NCI-H2107 treated with DMSO at 0.1 percent for 48 hours (cell line): ENCODE measurements at regions not wholly inside any gene's neighbourhood (a gene's known extent, or its start where the extent isn't known, plus 50 kb on each side); places are given as distances from the start of the nearest gene placed in this dataset.
"Not testable (repeated sequence)": the region's sequence is repeated elsewhere in the genome, so short reads cannot be mapped to it uniquely, and the experiment has no call there.

Experiments
- DNase-seq: peaks from one replicate; lab custom pipeline; 2025; ENCODE audit not compliant: unreplicated experiment; lab: John Stamatoyannopoulos, UW

DNA sequence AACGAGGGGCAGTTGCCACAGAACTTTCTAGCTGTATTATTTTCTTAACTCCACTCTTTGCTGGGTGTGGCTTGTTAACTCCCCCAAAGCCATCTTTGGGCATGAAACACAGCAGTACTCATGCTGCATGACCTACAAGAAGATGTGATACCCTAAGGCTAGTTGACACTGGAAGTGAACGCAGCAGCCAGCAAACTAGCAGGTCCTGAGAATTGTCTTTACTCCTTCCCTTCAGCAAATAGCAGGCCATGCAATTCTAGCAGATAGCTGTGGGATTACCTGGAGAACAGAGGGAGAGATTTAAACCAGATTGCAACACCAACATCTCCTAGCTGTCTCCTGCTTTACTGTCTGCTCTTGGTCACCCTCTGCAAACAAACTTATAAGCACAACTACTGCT, 688.0 kb upstream of the ZWINT start:
- DNase-seq = no peak

DNA sequence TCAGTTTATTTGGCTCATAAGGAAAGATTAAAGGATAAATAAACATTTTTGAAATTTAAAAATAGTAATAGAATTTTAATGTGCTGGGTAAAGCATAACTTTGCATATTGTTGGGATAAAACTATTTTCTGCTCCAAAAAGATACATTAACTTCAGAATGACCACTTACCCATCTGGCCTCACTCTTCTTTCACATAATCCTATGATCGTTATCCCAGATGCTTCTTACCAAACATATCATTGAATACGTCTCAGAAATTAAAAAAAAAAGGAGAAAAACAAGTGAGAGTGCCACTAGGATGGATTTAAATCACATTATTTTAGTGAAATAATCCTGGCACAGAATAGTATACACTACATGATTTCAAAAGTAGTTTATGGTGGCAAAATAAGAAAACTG, 677.5 kb upstream of the ZWINT start:
- DNase-seq = no peak

DNA sequence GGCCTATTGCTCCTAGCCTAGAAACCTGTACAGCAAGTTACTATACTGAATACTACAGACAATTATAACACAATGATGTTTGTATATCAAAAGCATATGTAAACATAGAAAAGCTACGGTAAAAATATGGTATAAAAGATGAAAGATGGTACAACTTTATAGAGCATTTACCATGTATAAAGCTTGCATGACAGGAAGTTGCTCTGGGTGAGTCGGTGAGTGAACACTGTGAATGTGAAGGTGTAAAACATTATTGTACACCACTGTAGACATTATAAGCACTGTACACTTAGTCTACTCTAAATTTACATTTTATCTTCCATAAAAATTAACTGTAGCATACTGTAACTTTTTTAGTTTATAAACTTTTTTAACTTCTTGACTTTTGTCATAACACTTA, 674.3 kb upstream of the ZWINT start:
- no peak for DNase-seq

DNA sequence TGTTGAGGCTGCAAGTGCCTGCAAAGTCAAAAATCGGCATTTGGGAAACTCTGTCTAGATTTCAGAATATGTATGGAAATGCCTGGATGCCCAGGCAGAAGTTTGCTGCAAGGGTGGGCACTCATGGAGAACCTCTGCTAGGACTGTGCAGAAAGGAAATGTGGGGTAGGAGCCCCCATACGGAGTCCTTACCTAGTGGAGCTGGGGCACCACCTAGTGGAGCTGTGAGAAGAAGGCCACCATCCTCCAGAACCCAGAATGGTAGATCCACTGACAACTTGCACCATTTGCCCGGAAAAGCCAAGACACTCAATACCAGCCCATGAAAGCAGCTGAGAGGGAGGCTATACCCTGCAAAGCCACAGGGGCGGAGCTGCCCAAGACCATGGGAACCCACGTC, 671.2 kb upstream of the ZWINT start:
- DNase-seq = not testable (repeated sequence)

DNA sequence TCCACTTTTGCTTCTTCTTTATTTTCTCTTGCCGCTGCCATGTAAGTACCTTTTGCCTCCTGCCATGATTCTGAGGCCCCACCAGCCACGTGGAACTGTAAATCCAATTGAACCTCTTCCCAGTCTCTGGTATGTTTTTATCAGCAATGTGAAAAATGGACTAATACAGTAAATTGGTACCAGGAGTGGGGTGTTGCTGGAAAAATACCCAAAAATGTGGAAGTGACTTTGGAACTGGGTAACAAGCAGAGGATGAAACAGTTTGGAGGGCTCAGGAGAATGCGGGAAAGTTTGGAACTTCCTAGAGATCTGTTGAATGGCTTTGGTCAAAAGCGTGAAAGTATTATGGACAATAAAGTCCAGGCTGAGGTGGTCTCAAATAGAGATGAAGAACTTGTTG, 670.3 kb upstream of the ZWINT start:
- DNase-seq = no peak

DNA sequence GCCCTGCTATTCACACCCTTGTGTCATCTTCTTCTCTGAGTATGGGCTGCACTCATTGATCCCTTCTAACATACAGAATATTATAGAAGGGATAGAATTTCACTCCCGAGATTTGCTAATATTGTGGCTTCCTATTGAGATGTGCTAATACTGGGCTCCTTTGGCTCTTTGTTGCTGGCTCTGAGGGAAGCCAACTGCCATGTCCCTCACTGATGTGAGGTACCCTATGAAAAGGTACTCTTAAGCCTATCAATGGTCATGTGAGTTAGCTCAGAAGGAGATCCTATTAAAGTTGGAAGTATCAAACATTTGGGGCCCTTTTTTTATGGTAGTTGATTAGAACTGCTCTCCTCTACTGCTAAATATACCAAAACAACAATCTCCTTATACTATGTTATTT, 665.2 kb upstream of the ZWINT start:
- no peak for DNase-seq

DNA sequence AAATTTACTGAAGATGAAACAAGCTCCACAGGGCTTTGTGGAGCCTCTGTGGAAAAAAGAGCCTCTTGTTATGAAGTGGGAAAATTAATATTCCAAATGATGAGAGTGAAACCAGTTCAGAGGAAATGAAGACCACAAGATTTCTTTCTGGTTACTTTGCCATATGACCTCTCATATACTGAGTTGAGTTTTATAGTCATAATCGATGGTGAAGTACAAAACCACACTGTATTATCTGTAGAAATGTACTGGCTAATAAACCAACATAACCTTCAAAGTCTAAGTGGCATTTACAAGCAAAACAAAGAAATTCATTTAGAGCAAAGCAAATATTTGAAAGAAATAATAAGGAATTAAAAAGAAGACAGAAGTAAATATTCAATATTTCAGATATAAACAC, 662.6 kb upstream of the ZWINT start:
- DNase-seq = no peak

DNA sequence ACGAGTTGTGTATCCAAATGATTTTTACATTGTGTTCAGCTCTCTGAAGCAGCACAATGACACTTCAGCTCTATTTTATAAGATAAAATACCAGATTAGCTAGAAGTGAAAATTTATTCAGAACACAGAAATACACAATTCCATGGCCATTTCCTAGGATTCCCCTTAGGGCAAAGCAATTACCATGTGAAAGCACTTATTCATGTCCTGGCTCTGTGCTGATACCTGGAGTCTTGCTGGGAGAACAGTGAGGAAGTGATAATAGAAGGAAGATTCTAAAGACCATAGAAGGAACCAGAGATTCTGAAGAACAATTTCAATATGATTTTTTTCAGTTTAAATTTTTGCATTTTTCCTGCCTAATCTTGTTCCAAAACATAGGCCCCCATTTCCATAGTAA, 657.4 kb upstream of the ZWINT start:
- DNase-seq = no peak

DNA sequence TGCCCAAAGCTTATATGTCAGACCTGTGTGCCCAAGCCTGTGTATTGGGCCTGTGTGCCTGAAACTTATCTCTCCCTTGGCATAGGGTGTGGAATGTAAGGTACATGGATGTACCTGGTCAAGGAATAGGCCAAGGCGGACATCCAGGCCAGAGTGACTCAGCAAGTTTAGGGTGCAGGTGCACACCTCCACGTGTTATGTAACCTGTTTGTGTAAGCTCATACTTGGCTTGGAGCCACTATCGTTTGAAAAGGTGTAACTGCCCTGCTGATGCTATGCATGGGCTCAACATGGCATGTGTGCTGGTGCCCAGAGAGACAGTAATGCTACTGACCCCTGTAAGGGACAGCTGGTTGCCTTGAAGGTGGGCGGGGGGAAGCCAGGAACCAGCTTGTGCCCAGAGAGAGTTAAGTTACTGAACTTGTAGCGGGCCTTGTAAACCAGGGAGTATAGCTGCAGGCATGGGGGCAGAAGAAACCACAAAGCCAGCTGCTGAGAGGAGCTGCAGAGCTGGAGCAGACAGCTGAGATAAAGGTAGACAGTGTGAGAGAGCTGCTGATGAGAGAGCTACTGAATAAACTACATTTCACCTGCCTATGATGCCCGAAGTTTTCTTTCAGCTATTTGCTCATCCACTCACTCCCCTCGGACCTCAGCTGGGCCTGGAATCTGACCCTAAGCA, 656.4 kb upstream of the ZWINT start:
- DNase-seq = no peak

DNA sequence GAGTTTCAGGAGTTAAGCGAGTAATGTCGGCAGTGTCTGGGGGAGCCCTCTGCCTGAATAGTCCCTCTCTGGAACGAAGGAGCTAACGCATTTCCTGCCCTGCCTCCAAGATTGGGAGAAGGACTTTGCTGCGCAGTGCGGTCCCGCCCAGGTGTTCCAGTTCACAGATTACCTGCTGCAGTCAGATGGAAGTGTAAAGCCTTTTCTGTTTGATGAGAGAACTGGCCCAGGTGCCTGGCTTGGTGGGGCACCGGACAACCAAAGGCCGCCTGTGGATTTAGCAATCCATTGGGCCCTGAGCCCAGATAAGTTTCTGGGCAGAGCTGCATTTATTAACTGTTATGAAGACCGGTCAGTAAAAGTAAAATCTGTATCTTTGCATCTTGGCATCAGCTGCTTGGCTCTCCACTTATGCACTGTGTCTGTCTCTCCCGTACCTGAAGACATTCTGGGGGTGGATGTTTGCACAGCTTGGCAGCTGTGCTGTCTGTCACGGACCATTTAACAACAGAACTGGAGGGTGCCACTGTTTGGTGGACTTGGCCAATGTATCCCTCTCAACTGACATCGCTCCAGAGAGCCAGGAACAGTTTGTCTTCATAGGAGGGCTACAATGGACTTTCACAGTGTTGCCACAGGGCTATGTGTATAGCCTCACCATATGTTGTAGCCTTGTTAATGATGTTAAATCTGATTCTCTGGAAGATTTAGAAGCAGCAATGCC, 654.7 kb upstream of the ZWINT start:
- DNase-seq = no peak

DNA sequence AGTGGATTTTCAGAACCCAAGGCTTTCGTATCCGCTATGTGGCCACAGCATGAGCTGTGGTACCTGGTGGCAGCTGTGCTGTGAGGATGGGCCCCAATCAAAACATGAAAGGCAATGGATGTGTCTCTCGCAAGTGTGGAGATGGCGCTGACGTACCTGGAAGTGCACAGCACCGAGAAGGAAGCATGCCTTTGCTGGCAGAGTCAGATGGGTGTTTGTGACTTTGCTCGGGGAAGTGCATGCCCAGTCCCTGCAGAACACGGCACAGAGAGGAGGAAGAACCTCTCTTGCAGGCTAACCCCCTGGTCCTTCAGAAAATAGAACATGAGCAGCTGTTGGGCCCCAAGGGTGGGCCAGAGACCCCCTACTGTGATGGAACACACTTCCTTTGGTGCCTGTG, 654.1 kb upstream of the ZWINT start:
- no peak for DNase-seq

DNA sequence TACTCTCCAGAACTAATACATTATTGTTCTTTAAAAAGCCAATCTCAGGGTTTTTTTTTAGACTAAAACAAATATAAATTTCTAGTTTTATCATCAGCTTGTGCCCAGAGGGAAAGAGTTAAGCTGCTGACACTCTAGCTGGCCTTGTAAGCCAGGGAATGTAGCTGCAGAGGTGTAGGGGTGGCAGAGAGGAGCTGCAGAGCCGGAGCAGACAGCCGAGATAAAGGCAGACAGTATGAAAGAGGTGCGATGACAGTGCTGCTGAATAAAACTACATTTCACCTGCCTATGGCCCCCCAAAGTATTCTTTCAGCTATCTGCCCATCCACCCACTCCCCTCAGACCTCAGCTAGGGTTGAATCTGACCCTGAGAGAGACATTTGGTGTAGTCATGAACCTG, 653.7 kb upstream of the ZWINT start:
- DNase-seq = no peak

DNA sequence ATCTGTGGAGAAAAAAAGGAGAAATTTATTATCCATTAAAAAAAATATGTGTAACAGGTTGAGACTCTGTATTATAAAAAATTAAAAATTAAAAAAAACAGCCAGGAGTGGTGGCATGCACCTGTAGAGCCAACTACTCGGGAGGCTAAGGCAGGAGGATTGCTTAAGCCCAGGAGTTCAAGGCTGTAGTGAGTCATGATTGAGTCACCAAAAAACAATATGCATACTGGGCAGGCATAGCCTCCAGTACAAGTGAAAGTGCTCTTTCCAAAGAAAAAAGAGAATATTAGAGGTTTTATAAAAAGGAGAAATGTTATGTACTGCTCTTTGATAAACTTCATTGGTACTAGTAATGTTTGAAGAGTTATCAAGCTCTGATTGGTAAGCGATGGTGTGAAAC, 647.1 kb upstream of the ZWINT start:
- DNase-seq = no peak

DNA sequence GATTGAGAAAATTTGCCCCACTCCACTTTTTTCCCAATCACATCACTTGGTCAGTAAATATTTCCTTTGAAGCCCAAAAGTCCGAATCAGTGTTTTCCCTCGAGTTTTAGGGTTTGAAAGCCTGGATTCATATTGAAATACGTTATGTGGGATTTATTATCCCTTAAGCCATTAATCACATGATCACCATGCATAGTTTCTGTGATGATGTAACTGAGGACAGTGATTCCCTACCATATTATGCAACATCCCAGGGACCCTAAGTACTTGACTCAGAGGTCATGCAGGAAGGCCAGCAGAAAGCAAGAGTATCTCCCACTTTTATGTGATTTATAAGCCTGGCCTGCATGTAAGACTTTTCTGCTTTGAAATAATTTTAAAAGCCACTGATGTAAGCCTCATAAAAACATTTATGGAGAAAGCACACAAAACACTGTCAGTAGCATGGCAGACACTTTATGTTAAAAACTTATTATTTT, 630.6 kb upstream of the ZWINT start:
- no peak for DNase-seq

DNA sequence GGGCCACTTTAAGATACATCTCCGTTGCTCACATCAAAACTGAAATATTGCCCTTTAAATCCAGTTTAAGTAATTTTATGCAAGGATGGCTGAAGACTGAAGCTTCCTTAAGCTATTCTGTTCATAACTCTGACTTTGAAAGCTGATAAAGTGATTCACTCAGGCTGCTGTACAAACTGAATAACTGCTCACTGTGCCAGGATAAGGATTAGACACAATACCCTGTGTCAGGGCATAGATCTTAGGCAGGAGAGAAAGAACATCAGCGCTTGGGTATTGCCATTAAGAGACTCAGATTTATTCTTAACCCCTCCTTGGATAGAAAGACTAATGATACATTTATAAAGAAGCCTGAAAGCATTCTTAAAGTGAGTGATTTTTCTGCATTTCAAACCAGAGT, 614.5 kb upstream of the ZWINT start:
- no peak for DNase-seq

DNA sequence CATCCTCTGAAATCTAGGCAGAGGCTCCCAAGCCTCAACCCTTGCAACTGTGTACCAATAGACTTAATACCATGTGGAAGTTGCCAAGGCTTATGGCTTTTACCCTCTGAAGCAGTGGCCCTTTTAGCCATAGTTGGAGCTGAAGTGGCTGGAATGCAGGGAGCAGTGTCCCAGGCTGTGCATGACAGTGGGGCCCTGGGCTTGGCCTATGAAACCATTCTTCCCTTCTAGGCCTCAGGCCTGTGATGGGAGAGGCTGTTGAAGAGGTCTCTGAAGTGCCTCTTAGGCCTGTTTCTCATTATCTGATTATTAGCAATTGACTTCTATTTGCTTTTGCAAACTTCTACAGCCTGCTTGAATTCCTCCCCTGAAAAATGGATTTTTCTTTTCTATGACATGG, 612.7 kb upstream of the ZWINT start:
- no peak for DNase-seq

DNA sequence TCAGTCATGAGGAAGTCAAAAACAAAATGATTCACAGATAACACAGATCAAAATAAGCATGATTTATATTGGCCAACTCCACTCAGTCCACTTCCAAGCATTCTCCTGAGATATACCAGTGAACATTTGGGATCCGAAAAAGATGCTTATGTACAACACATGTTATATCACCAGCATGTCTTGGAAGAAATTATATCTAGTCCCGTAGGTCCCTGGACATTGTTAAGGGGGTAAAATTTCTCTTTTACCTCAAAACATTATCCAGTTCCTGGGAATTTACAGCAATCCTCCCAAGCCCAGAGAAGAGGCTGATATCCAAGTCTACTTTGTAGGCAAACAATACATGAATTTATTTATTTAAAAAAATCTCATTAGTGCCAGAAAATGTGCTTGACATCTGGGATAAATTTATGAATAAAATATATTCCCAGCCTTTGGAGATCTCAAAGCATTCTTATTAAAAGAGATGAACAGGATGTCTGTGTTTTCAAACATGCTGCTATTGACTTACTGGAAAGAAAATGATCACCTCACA, 582.2 kb upstream of the ZWINT start:
- DNase-seq = no peak

DNA sequence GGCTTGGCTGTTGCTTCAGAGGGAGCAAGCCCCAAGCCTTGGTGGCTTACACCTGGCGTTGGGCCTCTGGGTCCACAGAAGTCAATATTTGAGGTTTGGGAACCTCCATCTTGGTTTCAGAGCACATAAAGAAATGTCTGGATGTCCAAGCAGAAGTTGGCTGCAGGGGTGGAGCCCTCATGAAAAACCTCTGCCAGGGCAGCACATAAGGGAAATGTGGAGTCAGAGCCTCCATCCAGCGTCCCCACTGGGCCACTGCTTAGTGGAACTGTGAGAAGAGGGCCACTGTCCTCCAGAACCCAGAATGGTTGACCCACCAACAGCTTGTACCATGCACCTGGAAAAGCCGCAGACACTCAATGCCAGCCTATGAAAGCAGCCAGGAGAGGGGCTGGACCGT, 573.5 kb upstream of the ZWINT start:
- DNase-seq = no peak

DNA sequence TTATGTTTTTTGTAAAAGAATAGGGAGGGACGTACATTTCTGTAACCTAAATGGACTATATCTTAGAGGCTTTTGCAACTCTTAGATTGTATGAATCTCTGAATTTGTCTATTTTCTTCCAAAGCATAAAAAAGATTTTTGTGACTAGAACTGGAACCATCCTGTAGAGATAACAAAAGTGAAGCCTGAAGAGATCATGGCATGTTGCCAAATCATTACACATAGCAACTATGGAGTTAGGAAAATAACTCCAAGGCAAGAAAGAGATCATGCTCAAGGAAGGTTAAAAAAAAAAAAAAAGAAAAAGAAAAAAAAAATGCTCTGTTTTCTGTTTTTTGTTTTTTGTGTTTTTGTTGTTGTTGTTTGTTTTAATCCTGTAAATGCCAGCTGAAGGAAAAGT, 567.7 kb upstream of the ZWINT start:
- no peak for DNase-seq

DNA sequence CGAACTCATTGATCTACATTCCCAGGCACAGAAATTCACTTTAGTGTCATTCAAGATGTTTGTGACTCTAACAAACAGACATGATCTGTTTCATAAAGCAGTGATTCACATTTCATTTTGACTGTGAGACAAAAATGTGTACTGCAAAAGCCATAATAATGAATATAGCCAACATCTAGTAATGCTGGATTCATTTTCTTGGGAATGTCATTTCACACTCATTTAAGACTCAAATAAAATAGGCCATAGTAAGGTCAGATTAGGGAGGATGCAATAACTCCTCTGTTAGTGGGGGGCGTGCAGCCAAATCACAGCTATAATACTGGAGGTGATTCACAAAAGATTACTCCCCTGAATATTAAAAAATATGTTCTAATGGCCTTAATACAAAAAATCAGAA, 566.6 kb upstream of the ZWINT start:
- DNase-seq = no peak

DNA sequence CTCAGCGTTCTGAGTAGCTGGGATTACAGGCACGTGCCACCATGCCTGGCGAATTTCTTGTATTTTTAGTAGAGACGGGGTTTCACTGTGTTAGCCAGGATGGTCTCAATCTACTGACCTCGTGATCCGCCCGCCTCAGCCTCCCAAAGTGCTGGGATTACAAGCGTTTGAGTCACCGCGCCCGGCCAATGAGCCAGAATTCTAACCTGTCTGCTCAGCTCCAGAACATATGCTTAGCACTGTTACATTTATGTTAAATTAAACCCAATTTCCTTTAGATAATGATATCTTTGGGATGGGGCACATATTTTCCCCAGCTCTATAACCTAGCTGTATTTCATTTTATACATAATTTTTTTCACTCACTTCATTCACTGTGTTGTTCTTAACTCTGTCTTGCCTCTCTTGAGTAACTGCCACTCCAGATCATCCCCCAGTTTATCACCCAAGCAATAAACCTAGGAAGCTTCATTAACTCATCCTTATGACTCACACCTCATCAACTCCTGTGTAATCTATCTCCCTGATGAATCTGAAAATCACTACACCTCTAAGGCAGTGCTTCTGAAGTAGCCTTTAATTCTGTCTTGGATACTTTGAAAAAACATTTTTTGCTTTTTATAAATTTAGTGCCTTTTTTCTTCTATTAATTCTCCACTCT, 559.7 kb upstream of the ZWINT start:
- no peak for DNase-seq

DNA sequence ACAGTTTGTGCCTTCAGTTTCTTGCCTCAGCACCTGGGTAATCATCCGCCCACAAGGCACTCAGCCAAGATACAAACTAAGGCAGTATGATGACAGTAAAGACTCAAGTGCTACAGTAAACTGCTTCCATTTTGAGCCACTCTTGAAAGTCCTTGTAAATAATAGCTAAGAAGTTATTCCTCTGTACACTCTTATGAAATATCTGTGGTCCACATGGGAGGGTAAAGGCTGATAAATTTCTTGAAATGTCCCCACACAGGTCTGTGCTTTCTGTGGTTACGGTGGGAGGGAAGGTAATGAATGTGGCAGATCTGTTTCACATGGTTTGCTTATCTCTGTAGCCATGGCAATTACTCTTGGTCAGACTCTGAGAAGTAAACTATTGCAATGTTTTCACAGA, 551.0 kb upstream of the ZWINT start:
- DNase-seq = no peak
